OCI-LY7 (cell line): ENCODE measurements at regions not wholly inside any gene's neighbourhood (a gene's known extent, or its start where the extent isn't known, plus 50 kb on each side); places are given as distances from the start of the nearest gene placed in this dataset.

Experiments used
- BruUV-seq: library from RNA; stranded (reverse); fragments of 400-500 nt; replicated peaks from 2 replicates; lab custom pipeline; 2021; lab: Mats Ljungman, UMichigan
- CTCF ChIA-PET: fragments of 300-600 bp; sonication (Branson Sonifier 250); formaldehyde crosslinking; loops from one replicate; lab custom pipeline; 2022; ENCODE audit warnings: antibody characterized with exemption; ENCODE audit not compliant: unreplicated experiment; lab: Charles Lee
- POLR2A ChIA-PET: fragments of 300-600 bp; sonication (Branson Sonifier 250); formaldehyde crosslinking; loops from one replicate; lab custom pipeline; 2022; ENCODE audit warnings: antibody characterized with exemption; lab: Charles Lee
- DNase-seq: peaks from one replicate; pipeline ENCODE4 v3.0.0-alpha.2; 2015; ENCODE audit warnings: low spot score
- H2AFZ ChIP-seq: fragments of 200-600 bp; sonication (generic), shearing (Covaris generic); 2 replicates; pipeline ENCODE4 v1.6.1; 2014; ENCODE audit warnings: mild to moderate bottlenecking, antibody characterized with exemption, low read length, moderate library complexity
- H3K27ac ChIP-seq: fragments of 200-600 bp; sonication (generic); 2 replicates; pipeline ENCODE4 v1.5.1; 2014; ENCODE audit warnings: mixed run types, low read depth, mild to moderate bottlenecking, moderate library complexity, low read length, inconsistent platforms; ENCODE audit not compliant: poor library complexity, severe bottlenecking
- H3K36me3 ChIP-seq: fragments of 200-600 bp; sonication (generic); 2 replicates; pipeline ENCODE4 v1.6.1; 2014; ENCODE audit warnings: mild to moderate bottlenecking, antibody characterized with exemption, low read length, moderate library complexity, mixed read lengths; ENCODE audit not compliant: insufficient read depth
- H3K4me1 ChIP-seq: fragments of 200-600 bp; sonication (generic); 2 replicates; pipeline ENCODE4 v1.5.1; 2014; ENCODE audit warnings: mild to moderate bottlenecking, low read length; ENCODE audit not compliant: insufficient read depth, poor library complexity, severe bottlenecking
- H3K4me2 ChIP-seq: fragments of 200-600 bp; sonication (generic); 2 replicates; pipeline ENCODE4 v1.6.1; 2014; ENCODE audit warnings: mild to moderate bottlenecking, low read length
- H3K4me3 ChIP-seq: fragments of 200-600 bp; sonication (generic); 2 replicates; pipeline ENCODE4 v1.5.1; 2014; ENCODE audit warnings: mild to moderate bottlenecking, low read depth, low read length; ENCODE audit not compliant: poor library complexity, severe bottlenecking
- H3K79me2 ChIP-seq: fragments of 200-600 bp; sonication (generic); 2 replicates; pipeline ENCODE4 v1.6.1; 2016; ENCODE audit warnings: low read depth, mild to moderate bottlenecking, low read length, moderate library complexity, mixed read lengths; ENCODE audit not compliant: insufficient read depth
- H3K9me2 ChIP-seq: fragments of 200-600 bp; sonication (generic); 2 replicates; pipeline ENCODE4 v1.6.1; 2016; ENCODE audit warnings: mild to moderate bottlenecking, low read length, mixed read lengths; ENCODE audit not compliant: insufficient read depth
- H3K9me3 ChIP-seq: fragments of 200-600 bp; sonication (generic); 2 replicates; pipeline ENCODE4 v1.6.1; 2014; ENCODE audit warnings: mild to moderate bottlenecking, mixed run types, low read length, mixed read lengths
- H4K20me1 ChIP-seq: fragments of 200-600 bp; sonication (generic); 2 replicates; pipeline ENCODE4 v1.6.1; 2014; ENCODE audit warnings: mild to moderate bottlenecking, antibody characterized with exemption, low read length, moderate library complexity, mixed read lengths; ENCODE audit not compliant: insufficient read depth
- CTCF ChIP-seq: fragments of 200-600 bp; sonication (generic); conservative IDR thresholded peaks from 2 replicates; pipeline ENCODE4 v1.5.1; 2014; ENCODE audit warnings: mild to moderate bottlenecking, antibody characterized with exemption, low read length, moderate library complexity, mixed read lengths
- EZH2phosphoT487 ChIP-seq: fragments of 200-600 bp; sonication (generic); IDR thresholded peaks from 2 replicates; pipeline ENCODE4 v1.6.1; 2018; ENCODE audit warnings: low read depth, borderline replicate concordance, mild to moderate bottlenecking, mixed run types, antibody characterized with exemption, low read length, moderate library complexity, mixed read lengths
- intact Hi-C: fragments of 100-400 bp; cut with micrococcal nuclease; formaldehyde crosslinking; loops from one replicate; pipeline ENCODE4 v1.10.0; 2022; ENCODE audit not compliant: unreplicated experiment

- H3K4me1 ChIP-seq = peaks cover 33% of the 10 kb centered on the region
- intact Hi-C loops = no loop called here
- H4K20me1 ChIP-seq = no peaks in the 10 kb centered on the region
- H3K27ac ChIP-seq = no peak overlapping the region
- BruUV-seq = no TSS peak
- CTCF ChIA-PET = no interaction called here
- no peaks in the 10 kb centered on the region for H3K79me2 ChIP-seq
- POLR2A ChIA-PET = interaction anchor here (1.2 kb wide), 1 partner anchor 20 kb away, joined by 3 read pairs; no protein-coding TSS in a partner anchor
- DNase-seq = no peak
- H3K36me3 ChIP-seq = no peaks in the 10 kb centered on the region
- H3K9me2 ChIP-seq = no peaks in the 10 kb centered on the region
- TF ChIP-seq EZH2phosphoT487 (no peak), CTCF (no peak)
- H3K9me3 ChIP-seq = no peaks in the 10 kb centered on the region
- no peak overlapping the region; the same call in 1 of the 2 replicates for H2AFZ ChIP-seq
- H3K4me2 ChIP-seq = peak overlapping the region; percentile 18; the same call in 1 of the 2 replicates
- H3K4me3 ChIP-seq = no peak overlapping the region
These were observed 122.5 kb upstream of the CPEB4 start for GRCh38 chr5:173765661-173766060.

GRCh38 chr5:173767574-173768266 lies 120.4 kb upstream of the CPEB4 start:
- ChIA-PET CTCF (no interaction called here), POLR2A (no interaction called here)
- no peaks in the 10 kb centered on the region for H3K9me2 ChIP-seq
- DNase-seq = no peak
- H4K20me1 ChIP-seq = no peaks in the 10 kb centered on the region
- H3K9me3 ChIP-seq = no peaks in the 10 kb centered on the region
- no peak for TF ChIP-seq EZH2phosphoT487
- TF ChIP-seq CTCF = no peak
- H3K4me2 ChIP-seq = no peak overlapping the region
- BruUV-seq = no TSS peak
- H3K4me1 ChIP-seq = peaks cover 35% of the 10 kb centered on the region
- no peaks in the 10 kb centered on the region for H3K79me2 ChIP-seq
- H3K36me3 ChIP-seq = no peaks in the 10 kb centered on the region
- no peak overlapping the region for H3K27ac ChIP-seq
- intact Hi-C loops = no loop called here
- no peak overlapping the region for H2AFZ ChIP-seq
- no peak overlapping the region for H3K4me3 ChIP-seq

GRCh38 chr5:173768267-173768806 lies 119.8 kb upstream of the CPEB4 start:
- BruUV-seq = no TSS peak
- ChIA-PET CTCF (no interaction called here), POLR2A (interaction anchor here (0.6 kb wide), 1 partner anchor 175 kb away, joined by 3 read pairs; no protein-coding TSS in a partner anchor)
- Histone ChIP-seq H3K27ac (no peak overlapping the region), H3K36me3 (no peaks in the 10 kb centered on the region), H3K4me1 (peaks cover 38% of the 10 kb centered on the region), H3K4me2 (no peak overlapping the region), H3K9me3 (no peaks in the 10 kb centered on the region), H2AFZ (no peak overlapping the region), H3K4me3 (no peak overlapping the region), H3K9me2 (no peaks in the 10 kb centered on the region), H4K20me1 (no peaks in the 10 kb centered on the region), H3K79me2 (no peaks in the 10 kb centered on the region)
- no peak for DNase-seq
- no peak for TF ChIP-seq EZH2phosphoT487
- TF ChIP-seq CTCF = no peak
- intact Hi-C loops = no loop called here
